Keratinocyte (primary cell): ENCODE measurements at regions not wholly inside any gene's neighbourhood (a gene's known extent, or its start where the extent isn't known, plus 50 kb on each side); places are given as distances from the start of the nearest gene placed in this dataset.

Source experiments
- CTCF ChIP-seq, 3 experiments: IDR thresholded peaks in 1 of 3; conservative IDR thresholded peaks in 1 of 3; optimal IDR thresholded peaks in 1 of 3; 2 replicates in 2 of 3; 3 replicates in 1 of 3; pipeline versions ENCODE3 to v1.5.1; 2011; ENCODE audit warnings: low read length in 3 of 3, mild to moderate bottlenecking in 3 of 3, moderate library complexity in 2 of 3, control low read depth in 1 of 3, inconsistent platforms in 1 of 3; ENCODE audit not compliant: insufficient read depth in 2 of 3; ENCODE audit errors: extremely low read depth in 1 of 3
- EZH2 ChIP-seq: IDR thresholded peaks from one replicate; pipeline ENCODE4 v1.6.1; 2012; ENCODE audit warnings: inconsistent platforms, mild to moderate bottlenecking, low read length, moderate library complexity

DNA sequence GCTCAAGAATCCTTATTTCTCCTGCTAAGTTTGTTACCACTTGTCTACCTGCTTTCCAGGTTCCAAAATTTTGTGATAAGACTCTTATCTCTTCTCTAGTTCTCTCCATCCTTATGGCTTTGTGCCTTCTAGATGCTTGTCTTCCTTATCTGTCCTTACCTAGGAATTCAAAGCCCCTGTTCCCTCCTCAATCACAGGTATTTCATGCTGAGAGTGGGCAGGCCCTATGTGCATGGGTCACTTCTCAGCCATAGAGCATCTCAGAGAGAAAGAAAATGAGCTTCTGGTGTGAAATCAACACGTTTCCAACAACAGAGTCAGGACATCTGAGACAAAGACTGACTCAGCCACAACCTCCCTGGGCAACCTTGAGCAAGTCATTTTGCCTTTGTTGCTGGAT is 214.1 kb upstream of the TLE3 start:
- no peak for TF ChIP-seq CTCF (optimal IDR thresholded peaks at IDR 0.05 in 1 of 3, IDR thresholded peaks at IDR 0.05 in 1 of 3, conservative IDR thresholded peaks at IDR 0.05 in 1 of 3; ENCODE audit: extremely low read depth in 1 of 3, insufficient read depth in 2 of 3, low read length in 3 of 3)
- no peak for TF ChIP-seq EZH2
